ENCODE measurements at regions not wholly inside any gene's neighbourhood (a gene's known extent, or its start where the extent isn't known, plus 50 kb on each side); places are given as distances from the start of the nearest gene placed in this dataset.

GRCh38 chr20:12095180-12095920, 177.7 kb downstream of the BTBD3 start:
- no peak overlapping the region for H2BK12ac ChIP-seq (ENCODE audit: insufficient read length, low read depth, low read length)
- no peak overlapping the region for H4K5ac ChIP-seq (ENCODE audit: insufficient read length, low read depth, low read length)
- Mint-ChIP-seq H3K4me3 (no peak overlapping the region), H3K9me3 (no peaks in the 10 kb centered on the region), H3K27me3 (ENCODE audit: low read depth) (no peaks in the 10 kb centered on the region), H3K36me3 (ENCODE audit: insufficient read depth in 1 of 3, low read depth in 3 of 3) (no peaks in the 10 kb centered on the region), H3K4me1 (no peaks in the 10 kb centered on the region), H3K27ac (no peak overlapping the region)
- H3K4ac ChIP-seq (ENCODE audit: low read depth, low read length) = no peak overlapping the region
- H3K18ac ChIP-seq (ENCODE audit: insufficient read length, low read depth, low read length) = no peak overlapping the region
- DNase-seq = no peak
- H4K91ac ChIP-seq (ENCODE audit: insufficient read length, low read depth, low read length) = no peak overlapping the region
- H2AK5ac ChIP-seq (ENCODE audit: insufficient read length, low read length) = no peak overlapping the region
- H3T11ph ChIP-seq (ENCODE audit: low read length) = no peak overlapping the region
- no peaks in the 10 kb centered on the region for H3K79me2 ChIP-seq (ENCODE audit: insufficient read depth, low read length)
- no peak overlapping the region for H2AFZ ChIP-seq (ENCODE audit: low read length)
- no peaks in the 10 kb centered on the region for H3K4me1 ChIP-seq (ENCODE audit: insufficient read depth, low read length)
- WGBS (ENCODE audit: extremely low coverage, insufficient read length, low lambda C conversion rate) = no CpG with 5 or more reads among the region's 5 CpGs
- H4K8ac ChIP-seq (replicated peaks; ENCODE audit: insufficient read length, low read depth, low read length) = no peak overlapping the region
- no peak overlapping the region for H2BK120ac ChIP-seq (ENCODE audit: low read depth, low read length, poor library complexity, severe bottlenecking)
- no peak for TF ChIP-seq CTCF (conservative IDR thresholded peaks at IDR 0.05)
- no peak overlapping the region for H2BK20ac ChIP-seq (ENCODE audit: low read depth, low read length, poor library complexity, severe bottlenecking)
- H3K9ac ChIP-seq (ENCODE audit: extremely low read depth, insufficient read length, low read length) = no peak overlapping the region
- H3K14ac ChIP-seq (ENCODE audit: insufficient read depth, low read length) = no peak overlapping the region
- no peak overlapping the region for H3K23ac ChIP-seq (ENCODE audit: insufficient read length, low read depth, low read length)
- H3K79me1 ChIP-seq (ENCODE audit: insufficient read depth, low read depth, low read length, poor library complexity, severe bottlenecking) = no peaks in the 10 kb centered on the region
- H3K27me3 ChIP-seq (ENCODE audit: insufficient read depth, low read length) = no peaks in the 10 kb centered on the region
- H3K56ac ChIP-seq (ENCODE audit: insufficient read length, low read depth, low read length) = no peak overlapping the region
- H2BK5ac ChIP-seq (ENCODE audit: insufficient read length, low read length) = no peak overlapping the region
- H3K23me2 ChIP-seq (ENCODE audit: insufficient read length, low read depth, low read length, poor library complexity, severe bottlenecking) = no peaks in the 10 kb centered on the region
- no peak overlapping the region for H3K27ac ChIP-seq (ENCODE audit: insufficient read length, low read depth, low read length)
- no peak overlapping the region for H2BK15ac ChIP-seq (ENCODE audit: low read depth, low read length)
- no peaks in the 10 kb centered on the region for H3K9me3 ChIP-seq (ENCODE audit: control insufficient read depth, low read depth, low read length)
- no peaks in the 10 kb centered on the region for H4K20me1 ChIP-seq (ENCODE audit: control insufficient read depth, insufficient read depth, insufficient read length)
- H3K4me2 ChIP-seq (ENCODE audit: insufficient read depth, insufficient read length, low read length) = no peak overlapping the region
